Loucy (cell line): ENCODE measurements at regions not wholly inside any gene's neighbourhood (a gene's known extent, or its start where the extent isn't known, plus 50 kb on each side); places are given as distances from the start of the nearest gene placed in this dataset.

Experiments
- H2AFZ ChIP-seq: fragments of 200-600 bp; sonication (generic); 2 replicates; pipeline ENCODE4 v1.6.0; 2016; ENCODE audit warnings: antibody characterized with exemption, mild to moderate bottlenecking, low read length, moderate library complexity
- H3F3A ChIP-seq: fragments of 200-600 bp; 2 replicates; pipeline ENCODE4 v1.6.0; 2016; ENCODE audit warnings: antibody characterized with exemption, low read depth, mild to moderate bottlenecking
- H3K27me3 ChIP-seq: fragments of 200-600 bp; sonication (generic); 2 replicates; pipeline ENCODE4 v1.6.1; 2014; ENCODE audit warnings: low read length, mild to moderate bottlenecking; ENCODE audit not compliant: insufficient read depth, poor library complexity, severe bottlenecking
- H3K36me3 ChIP-seq: fragments of 200-600 bp; sonication (generic); 2 replicates; pipeline ENCODE4 v1.6.1; 2016; ENCODE audit warnings: low read length; ENCODE audit not compliant: insufficient read depth
- H3K4me1 ChIP-seq: fragments of 200-600 bp; sonication (generic); 2 replicates; pipeline ENCODE4 v1.5.1; 2014; ENCODE audit warnings: low read length, mild to moderate bottlenecking; ENCODE audit not compliant: insufficient read depth, poor library complexity, severe bottlenecking
- H3K4me2 ChIP-seq: fragments of 200-600 bp; sonication (generic); 2 replicates; pipeline ENCODE4 v1.6.0; 2014; ENCODE audit warnings: antibody characterized with exemption, low read length, low read depth, mild to moderate bottlenecking; ENCODE audit not compliant: poor library complexity, severe bottlenecking
- H3K4me3 ChIP-seq: fragments of 200-600 bp; sonication (generic); 2 replicates; pipeline ENCODE4 v1.5.1; 2014; ENCODE audit warnings: low read length, mild to moderate bottlenecking, mixed read lengths; ENCODE audit not compliant: poor library complexity, severe bottlenecking
- H3K79me2 ChIP-seq: fragments of 200-600 bp; sonication (generic); 2 replicates; pipeline ENCODE4 v1.6.1; 2014; ENCODE audit warnings: low read length; ENCODE audit not compliant: insufficient read depth
- H3K9ac ChIP-seq: fragments of 200-600 bp; sonication (generic); 2 replicates; pipeline ENCODE4 v1.6.0; 2014; ENCODE audit warnings: mild to moderate bottlenecking, low read depth, low read length, moderate library complexity; ENCODE audit not compliant: poor library complexity, severe bottlenecking
- H3K9me2 ChIP-seq: fragments of 200-600 bp; sonication (generic); replicated peaks from 2 replicates; pipeline ENCODE4 v1.6.1; 2016; ENCODE audit warnings: low read depth, low read length, mixed read lengths
- H3K9me3 ChIP-seq: fragments of 200-600 bp; sonication (generic); 2 replicates; pipeline ENCODE4 v1.6.1; 2014; ENCODE audit warnings: mild to moderate bottlenecking, antibody characterized with exemption, low read length, low read depth; ENCODE audit not compliant: insufficient read depth
- H4K20me1 ChIP-seq: fragments of 200-600 bp; sonication (generic); 2 replicates; pipeline ENCODE4 v1.6.0; 2014; ENCODE audit warnings: antibody characterized with exemption, low read length, mild to moderate bottlenecking; ENCODE audit not compliant: insufficient read depth, poor library complexity, severe bottlenecking
- CTCF ChIP-seq: fragments of 200-600 bp; sonication (generic); conservative IDR thresholded peaks from 2 replicates; pipeline ENCODE4 v1.5.1; 2014; ENCODE audit warnings: mild to moderate bottlenecking, antibody characterized with exemption, low read length
- EZH2phosphoT487 ChIP-seq: fragments of 200-600 bp; IDR thresholded peaks from 2 replicates; pipeline ENCODE4 v1.6.1; 2018; ENCODE audit warnings: antibody characterized with exemption, mild to moderate bottlenecking, moderate library complexity, borderline replicate concordance

- Histone ChIP-seq H3K4me1 (no peaks in the 10 kb centered on the region), H3K9ac (no peak overlapping the region), H3K4me3 (no peak overlapping the region), H3F3A (no peaks in the 10 kb centered on the region), H4K20me1 (no peaks in the 10 kb centered on the region), H3K79me2 (no peaks in the 10 kb centered on the region), H3K9me2 (no peaks in the 10 kb centered on the region), H3K36me3 (no peaks in the 10 kb centered on the region), H3K4me2 (no peak overlapping the region), H2AFZ (no peak overlapping the region), H3K9me3 (no peaks in the 10 kb centered on the region), H3K27me3 (no peaks in the 10 kb centered on the region)
- TF ChIP-seq CTCF (peak; percentile 65), EZH2phosphoT487 (no peak)
Measured at GRCh38 chr21:38699048-38699447, 106.7 kb upstream of the ETS2 start.

GRCh38 chr21:38702196-38702595 lies 103.5 kb upstream of the ETS2 start:
- TF ChIP-seq EZH2phosphoT487, result no peak
- Histone ChIP-seq H3K4me3 (no peak overlapping the region), H3F3A (no peaks in the 10 kb centered on the region), H3K9ac (no peak overlapping the region), H3K36me3 (no peaks in the 10 kb centered on the region), H3K27me3 (no peaks in the 10 kb centered on the region), H3K4me1 (no peaks in the 10 kb centered on the region), H2AFZ (no peak overlapping the region), H3K9me3 (no peaks in the 10 kb centered on the region), H4K20me1 (no peaks in the 10 kb centered on the region), H3K9me2 (no peaks in the 10 kb centered on the region), H3K4me2 (no peak overlapping the region), H3K79me2 (no peaks in the 10 kb centered on the region)

- Histone ChIP-seq H3K4me3 (no peak overlapping the region), H3K4me1 (peaks cover 7% of the 10 kb centered on the region), H4K20me1 (no peaks in the 10 kb centered on the region), H3K36me3 (no peaks in the 10 kb centered on the region), H3K4me2 (no peak overlapping the region), H3K9ac (no peak overlapping the region), H3F3A (no peaks in the 10 kb centered on the region), H3K9me2 (no peaks in the 10 kb centered on the region), H3K79me2 (no peaks in the 10 kb centered on the region), H2AFZ (no peak overlapping the region), H3K9me3 (no peaks in the 10 kb centered on the region), H3K27me3 (no peaks in the 10 kb centered on the region)
- TF ChIP-seq CTCF, result no peak
- TF ChIP-seq EZH2phosphoT487, result no peak
Measured at GRCh38 chr21:38709876-38710275, 95.9 kb upstream of the ETS2 start.

- H4K20me1 ChIP-seq, result no peaks in the 10 kb centered on the region
- no peaks in the 10 kb centered on the region for H3K36me3 ChIP-seq
- no peak overlapping the region for H3K9ac ChIP-seq
- H3K9me3 ChIP-seq, result no peaks in the 10 kb centered on the region
- no peak overlapping the region for H3K4me2 ChIP-seq
- no peaks in the 10 kb centered on the region for H3K9me2 ChIP-seq
- H3K4me1 ChIP-seq, result peaks cover 21% of the 10 kb centered on the region
- H3K4me3 ChIP-seq, result no peak overlapping the region
- no peaks in the 10 kb centered on the region for H3K79me2 ChIP-seq
- no peak overlapping the region for H2AFZ ChIP-seq
- peak; percentile 77 for TF ChIP-seq CTCF
- no peak for TF ChIP-seq EZH2phosphoT487
- H3F3A ChIP-seq, result no peaks in the 10 kb centered on the region
- H3K27me3 ChIP-seq, result no peaks in the 10 kb centered on the region
Measured at GRCh38 chr21:38712071-38712470, 93.7 kb upstream of the ETS2 start.
